GM12878 (cell line): ENCODE measurements at regions not wholly inside any gene's neighbourhood (a gene's known extent, or its start where the extent isn't known, plus 50 kb on each side); places are given as distances from the start of the nearest gene placed in this dataset.

Experiments
- ATAC-seq: fragments of 200-7000 bp; cut with Tn5 transposase; 3 replicates; pipeline ENCODE4 v1.9.1; 2020; ENCODE audit warnings: mild to moderate bottlenecking, moderate library complexity
- BruUV-seq: library from RNA; stranded (reverse); fragments of 400-500 nt; replicated peaks from 2 replicates; lab custom pipeline; 2021; lab: Mats Ljungman, UMichigan
- CTCF ChIA-PET: fragments of 300-600 bp; sonication (Branson Sonifier 250); formaldehyde crosslinking; extraction: SDS; loops from one replicate; lab custom pipeline; 2021; ENCODE audit warnings: inconsistent platforms; lab: Yijun Ruan, JAX
- POLR2A ChIA-PET: fragments of 350-600 bp; formaldehyde crosslinking; extraction: SDS; loops from one replicate; lab custom pipeline; 2021; ENCODE audit warnings: inconsistent platforms; lab: Charles Lee
- RAD21 ChIA-PET: fragments of 300-600 bp; sonication (Branson Sonifier 250); formaldehyde crosslinking; loops from one replicate; lab custom pipeline; 2023; ENCODE audit warnings: antibody characterized with exemption; ENCODE audit not compliant: unreplicated experiment; lab: Charles Lee
- SMC1A ChIA-PET: fragments of 300-600 bp; sonication (Branson Sonifier 250); formaldehyde crosslinking; loops from one replicate; lab custom pipeline; 2023; ENCODE audit not compliant: unreplicated experiment, uncharacterized antibody; lab: Charles Lee
- DNase-seq: peaks from one replicate; pipeline ENCODE4 v3.0.0-alpha.2; 2011; ENCODE audit warnings: low read depth, low spot score
- FAIRE-seq: peaks from 3 replicates; lab custom pipeline; 2011; peaks lifted over from hg19 to GRCh38; lab: Jason Lieb, UNC
- H2AFZ ChIP-seq: 2 replicates; pipeline ENCODE4 v1.6.0; 2011; ENCODE audit warnings: low read depth, low read length, control low read depth; ENCODE audit not compliant: control insufficient read depth
- H3K27ac ChIP-seq: 2 replicates; pipeline ENCODE4 v1.5.1; 2011; ENCODE audit warnings: control low read depth; ENCODE audit not compliant: control insufficient read depth, insufficient read depth
- H3K27me3 ChIP-seq, 2 experiments: replicated peaks in 1 of 2; 2 replicates each; pipeline versions ENCODE4 v1.6.0 to v1.6.1; 2011; ENCODE audit warnings: low read length in 1 of 2; ENCODE audit not compliant: control insufficient read depth in 2 of 2, insufficient read depth in 2 of 2
- H3K36me3 ChIP-seq, 2 experiments: 2 replicates each; pipeline ENCODE4 v1.5.1; 2011; ENCODE audit warnings: low read length in 1 of 2; ENCODE audit not compliant: control insufficient read depth in 2 of 2, insufficient read depth in 2 of 2
- H3K4me1 ChIP-seq: 2 replicates; pipeline ENCODE4 v1.6.1; 2011; ENCODE audit warnings: mild to moderate bottlenecking, low read length, moderate library complexity, mixed read lengths; ENCODE audit not compliant: control insufficient read depth, insufficient read depth
- H3K4me2 ChIP-seq: 2 replicates; pipeline ENCODE4 v1.6.0; 2011; ENCODE audit warnings: control low read depth; ENCODE audit not compliant: control insufficient read depth, insufficient read depth
- H3K4me3 ChIP-seq: fragments of 200-600 bp; sonication (generic); 2 replicates; pipeline ENCODE4 v1.5.1; 2016
- H3K79me2 ChIP-seq: 2 replicates; pipeline ENCODE4 v1.6.0; 2011; ENCODE audit warnings: low read length; ENCODE audit not compliant: control insufficient read depth, insufficient read depth
- H3K9ac ChIP-seq: 2 replicates; pipeline ENCODE4 v1.8.0; 2011; ENCODE audit warnings: low read length, control low read depth, mixed read lengths; ENCODE audit not compliant: control insufficient read depth, insufficient read depth
- H3K9me3 ChIP-seq: replicated peaks from 3 replicates; pipeline ENCODE4 v1.5.1; 2011; ENCODE audit warnings: mild to moderate bottlenecking, low read length; ENCODE audit not compliant: control insufficient read depth, insufficient read depth
- H4K20me1 ChIP-seq: 2 replicates; pipeline ENCODE4 v1.6.0; 2011; ENCODE audit not compliant: control insufficient read depth, insufficient read depth
- BACH1 ChIP-seq: fragments of 450-650 bp; IDR thresholded peaks from 2 replicates; pipeline ENCODE4 v1.6.1; 2017; ENCODE audit warnings: mild to moderate bottlenecking, borderline replicate concordance
- CHD1 ChIP-seq: IDR thresholded peaks from 2 replicates; pipeline ENCODE4 v1.6.1; 2012; ENCODE audit warnings: low read depth, low read length, improper control_type of control experiment
- CREM ChIP-seq: IDR thresholded peaks from 2 replicates; pipeline ENCODE4 v1.6.1; 2014; ENCODE audit warnings: antibody characterized with exemption, low read depth
- HDGF ChIP-seq: fragments of 450-650 bp; IDR thresholded peaks from 2 replicates; pipeline ENCODE4 v1.6.1; 2016; ENCODE audit warnings: antibody characterized with exemption
- MEF2B ChIP-seq: fragments of 450-650 bp; IDR thresholded peaks from 2 replicates; pipeline ENCODE4 v1.6.1; 2018; ENCODE audit warnings: mild to moderate bottlenecking, moderate library complexity; ENCODE audit not compliant: partially characterized antibody, poor library complexity, severe bottlenecking
- NFIC ChIP-seq: IDR thresholded peaks from 2 replicates; pipeline ENCODE4 v1.6.1; 2012; ENCODE audit warnings: low read depth, mild to moderate bottlenecking, inconsistent platforms, low read length, moderate library complexity
- PAX8 ChIP-seq: fragments of 450-650 bp; IDR thresholded peaks from 2 replicates; pipeline ENCODE4 v1.6.1; 2017; ENCODE audit warnings: mild to moderate bottlenecking, moderate library complexity
- STAT1 ChIP-seq: fragments of 450-650 bp; conservative IDR thresholded peaks from 2 replicates; pipeline ENCODE4 v1.6.1; 2014; ENCODE audit warnings: antibody characterized with exemption, mild to moderate bottlenecking
- WGBS: methylation state at CpG from one replicate; pipeline ENCODE4 v1.1.6; 2016; ENCODE audit warnings: low lambda C conversion rate; ENCODE audit not compliant: insufficient replicate concordance, insufficient coverage; ENCODE audit errors: missing lambda C conversion rate; 5-methylcytosine and 5-hydroxymethylcytosine counted together
- in situ Hi-C: fragments of 300-500 bp; cut with MboI; formaldehyde crosslinking; loops from 9 replicates; pipeline ENCODE4 v1.14.3; 2018; ENCODE audit warnings: mixed read lengths
- intact Hi-C: fragments of 100-400 bp; cut with micrococcal nuclease; formaldehyde crosslinking; loops from one replicate; pipeline ENCODE4 v1.14.2; 2022; ENCODE audit not compliant: unreplicated experiment
- TF ChIP-seq, protein P1 (sequence below): IDR thresholded peaks from 2 replicates; pipeline ENCODE4 v1.6.1; 2012; ENCODE audit warnings: low read depth, low read length, improper control_type of control experiment
- TF ChIP-seq, protein P2 (sequence below): IDR thresholded peaks from 2 replicates; pipeline ENCODE4 v1.6.1; 2012; ENCODE audit warnings: low read depth, low read length, improper control_type of control experiment
- TF ChIP-seq, protein P3 (sequence below): fragments of 450-650 bp; IDR thresholded peaks from 2 replicates; pipeline ENCODE4 v1.6.1; 2017; ENCODE audit warnings: mild to moderate bottlenecking, moderate library complexity
- TF ChIP-seq, protein P4 (sequence below): IDR thresholded peaks from 2 replicates; pipeline ENCODE4 v1.6.1; 2012; ENCODE audit warnings: low read depth, low read length, improper control_type of control experiment
- TF ChIP-seq, protein P5 (sequence below): IDR thresholded peaks from 2 replicates; pipeline ENCODE4 v1.6.1; 2011; ENCODE audit warnings: low read depth, mild to moderate bottlenecking, low read length, moderate library complexity, borderline replicate concordance; ENCODE audit errors: extremely low read depth

DNA sequence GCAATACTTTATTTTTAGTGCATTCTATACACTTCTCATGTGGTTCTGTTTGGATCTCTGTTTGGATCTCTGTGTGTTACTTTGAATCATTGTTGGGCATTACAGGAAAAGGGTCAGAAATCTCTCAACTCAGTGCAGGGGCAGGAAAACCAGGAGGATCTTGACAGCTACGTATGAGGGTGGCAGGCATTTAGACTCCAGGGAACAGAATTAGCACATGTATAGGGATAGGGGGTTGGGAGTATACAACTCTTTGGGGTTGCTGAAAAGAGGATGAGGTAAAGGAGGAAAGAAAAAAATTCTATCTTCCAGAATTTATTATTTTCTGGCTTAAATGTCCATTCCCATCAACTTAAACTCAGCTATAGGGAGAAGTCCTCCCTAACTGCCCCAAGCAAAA is 59.4 kb upstream of the MKI67 start:
- BruUV-seq, result no TSS peak
- intact Hi-C loops (no loop called here), in situ Hi-C loops (no loop called here)
- ChIA-PET POLR2A (no interaction called here), RAD21 (no interaction called here), CTCF (interaction anchor here (1.0 kb wide), 1 partner anchor 27 kb away, joined by 3 read pairs; no protein-coding TSS in a partner anchor), SMC1A (no interaction called here)
- Histone ChIP-seq H3K36me3 (no peaks in the 10 kb centered on the region), H3K27me3 (no peaks in the 10 kb centered on the region), H3K4me3 (no peak overlapping the region), H3K9me3 (no peaks in the 10 kb centered on the region), H3K4me1 (no peaks in the 10 kb centered on the region; the same call in 1 of the 2 replicates), H2AFZ (no peak overlapping the region), H4K20me1 (no peaks in the 10 kb centered on the region), H3K9ac (no peak overlapping the region), H3K4me2 (no peak overlapping the region), H3K79me2 (no peaks in the 10 kb centered on the region), H3K27ac (no peak overlapping the region)
- FAIRE-seq (no peak), ATAC-seq (no peak), DNase-seq (no peak)
- 0% methylated on average over 1 of the region's 1 CpG for WGBS
- TF ChIP-seq PAX8 (no peak), STAT1 (no peak), CREM (no peak), CHD1 (no peak), BACH1 (no peak), HDGF (no peak), NFIC (no peak), MEF2B (no peak)
- TF ChIP-seq, protein P1, sequence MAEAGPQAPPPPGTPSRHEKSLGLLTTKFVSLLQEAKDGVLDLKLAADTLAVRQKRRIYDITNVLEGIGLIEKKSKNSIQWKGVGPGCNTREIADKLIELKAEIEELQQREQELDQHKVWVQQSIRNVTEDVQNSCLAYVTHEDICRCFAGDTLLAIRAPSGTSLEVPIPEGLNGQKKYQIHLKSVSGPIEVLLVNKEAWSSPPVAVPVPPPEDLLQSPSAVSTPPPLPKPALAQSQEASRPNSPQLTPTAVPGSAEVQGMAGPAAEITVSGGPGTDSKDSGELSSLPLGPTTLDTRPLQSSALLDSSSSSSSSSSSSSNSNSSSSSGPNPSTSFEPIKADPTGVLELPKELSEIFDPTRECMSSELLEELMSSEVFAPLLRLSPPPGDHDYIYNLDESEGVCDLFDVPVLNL, result no peak
- TF ChIP-seq, protein P2, sequence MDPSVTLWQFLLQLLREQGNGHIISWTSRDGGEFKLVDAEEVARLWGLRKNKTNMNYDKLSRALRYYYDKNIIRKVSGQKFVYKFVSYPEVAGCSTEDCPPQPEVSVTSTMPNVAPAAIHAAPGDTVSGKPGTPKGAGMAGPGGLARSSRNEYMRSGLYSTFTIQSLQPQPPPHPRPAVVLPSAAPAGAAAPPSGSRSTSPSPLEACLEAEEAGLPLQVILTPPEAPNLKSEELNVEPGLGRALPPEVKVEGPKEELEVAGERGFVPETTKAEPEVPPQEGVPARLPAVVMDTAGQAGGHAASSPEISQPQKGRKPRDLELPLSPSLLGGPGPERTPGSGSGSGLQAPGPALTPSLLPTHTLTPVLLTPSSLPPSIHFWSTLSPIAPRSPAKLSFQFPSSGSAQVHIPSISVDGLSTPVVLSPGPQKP, result no peak
- TF ChIP-seq, protein P3, sequence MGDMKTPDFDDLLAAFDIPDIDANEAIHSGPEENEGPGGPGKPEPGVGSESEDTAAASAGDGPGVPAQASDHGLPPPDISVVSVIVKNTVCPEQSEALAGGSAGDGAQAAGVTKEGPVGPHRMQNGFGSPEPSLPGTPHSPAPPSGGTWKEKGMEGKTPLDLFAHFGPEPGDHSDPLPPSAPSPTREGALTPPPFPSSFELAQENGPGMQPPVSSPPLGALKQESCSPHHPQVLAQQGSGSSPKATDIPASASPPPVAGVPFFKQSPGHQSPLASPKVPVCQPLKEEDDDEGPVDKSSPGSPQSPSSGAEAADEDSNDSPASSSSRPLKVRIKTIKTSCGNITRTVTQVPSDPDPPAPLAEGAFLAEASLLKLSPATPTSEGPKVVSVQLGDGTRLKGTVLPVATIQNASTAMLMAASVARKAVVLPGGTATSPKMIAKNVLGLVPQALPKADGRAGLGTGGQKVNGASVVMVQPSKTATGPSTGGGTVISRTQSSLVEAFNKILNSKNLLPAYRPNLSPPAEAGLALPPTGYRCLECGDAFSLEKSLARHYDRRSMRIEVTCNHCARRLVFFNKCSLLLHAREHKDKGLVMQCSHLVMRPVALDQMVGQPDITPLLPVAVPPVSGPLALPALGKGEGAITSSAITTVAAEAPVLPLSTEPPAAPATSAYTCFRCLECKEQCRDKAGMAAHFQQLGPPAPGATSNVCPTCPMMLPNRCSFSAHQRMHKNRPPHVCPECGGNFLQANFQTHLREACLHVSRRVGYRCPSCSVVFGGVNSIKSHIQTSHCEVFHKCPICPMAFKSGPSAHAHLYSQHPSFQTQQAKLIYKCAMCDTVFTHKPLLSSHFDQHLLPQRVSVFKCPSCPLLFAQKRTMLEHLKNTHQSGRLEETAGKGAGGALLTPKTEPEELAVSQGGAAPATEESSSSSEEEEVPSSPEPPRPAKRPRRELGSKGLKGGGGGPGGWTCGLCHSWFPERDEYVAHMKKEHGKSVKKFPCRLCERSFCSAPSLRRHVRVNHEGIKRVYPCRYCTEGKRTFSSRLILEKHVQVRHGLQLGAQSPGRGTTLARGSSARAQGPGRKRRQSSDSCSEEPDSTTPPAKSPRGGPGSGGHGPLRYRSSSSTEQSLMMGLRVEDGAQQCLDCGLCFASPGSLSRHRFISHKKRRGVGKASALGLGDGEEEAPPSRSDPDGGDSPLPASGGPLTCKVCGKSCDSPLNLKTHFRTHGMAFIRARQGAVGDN, result no peak
- TF ChIP-seq, protein P4, sequence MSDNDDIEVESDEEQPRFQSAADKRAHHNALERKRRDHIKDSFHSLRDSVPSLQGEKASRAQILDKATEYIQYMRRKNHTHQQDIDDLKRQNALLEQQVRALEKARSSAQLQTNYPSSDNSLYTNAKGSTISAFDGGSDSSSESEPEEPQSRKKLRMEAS, result no peak
- TF ChIP-seq, protein P5, sequence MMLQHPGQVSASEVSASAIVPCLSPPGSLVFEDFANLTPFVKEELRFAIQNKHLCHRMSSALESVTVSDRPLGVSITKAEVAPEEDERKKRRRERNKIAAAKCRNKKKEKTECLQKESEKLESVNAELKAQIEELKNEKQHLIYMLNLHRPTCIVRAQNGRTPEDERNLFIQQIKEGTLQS, result no peak
